ENCODE measurements at regions not wholly inside any gene's neighbourhood (a gene's known extent, or its start where the extent isn't known, plus 50 kb on each side); places are given as distances from the start of the nearest gene placed in this dataset.
A peak's percentile ranks its signal among the peaks of the same experiment; 100 is the strongest.

GRCh38 chr3:184659797-184660301 is 52.0 kb downstream of the MAGEF1 start:
- Histone ChIP-seq H2BK5ac (ENCODE audit: low read depth, low read length, poor library complexity) (peak overlapping the region; percentile 65), H3K4ac (ENCODE audit: low read depth, low read length) (peak overlapping the region; percentile 4), H4K12ac (ENCODE audit: low read depth, low read length) (no peak overlapping the region), H4K91ac (ENCODE audit: low read depth, low read length) (peak overlapping the region; percentile 33), H3K27ac (ENCODE audit: low read depth, low read length) (peak overlapping the region; percentile 1), H3K4me3 (ENCODE audit: low read depth, low read length) (no peak overlapping the region), H3K27me3 (ENCODE audit: insufficient read depth, low read length) (no peaks in the 10 kb centered on the region), H2BK12ac (ENCODE audit: low read length) (peak overlapping the region; percentile 81), H2AFZ (ENCODE audit: insufficient read depth, low read length, poor library complexity) (no peak overlapping the region), H3K36me3 (ENCODE audit: control insufficient read depth in 1 of 2, insufficient read depth in 2 of 2, low read length in 2 of 2) (no peaks in the 10 kb centered on the region), H3K79me2 (ENCODE audit: control insufficient read depth, insufficient read depth, low read length, poor library complexity) (peaks cover 3% of the 10 kb centered on the region), H3K9me3 (ENCODE audit: insufficient read depth, low read depth, low read length) (no peaks in the 10 kb centered on the region), H2BK120ac (ENCODE audit: insufficient read depth, low read length, poor library complexity) (peak overlapping the region; percentile 70), H3K9ac (ENCODE audit: low read length) (no peak overlapping the region), H3K79me1 (ENCODE audit: low read length) (peaks cover 21% of the 10 kb centered on the region), H3K18ac (ENCODE audit: low read length) (peak overlapping the region; percentile 80), H3K23ac (ENCODE audit: low read length) (no peak overlapping the region), H2AK5ac (ENCODE audit: low read length) (peak overlapping the region; percentile 96), H3K14ac (ENCODE audit: low read length) (peak overlapping the region; percentile 50), H3K4me2 (ENCODE audit: low read length) (no peak overlapping the region), H4K8ac (ENCODE audit: low read depth, low read length) (peak overlapping the region; percentile 67), H3K4me1 (ENCODE audit: control insufficient read depth in 1 of 2, insufficient read depth in 2 of 2, low read length in 2 of 2) (peaks cover 31 to 37% of the 10 kb centered on the region in 2 experiments)
- WGBS (ENCODE audit: extremely low coverage, insufficient coverage, insufficient read length), result no CpG with 5 or more reads among the region's 10 CpGs
- DNase-seq, result peak; percentile 52 to 60

GRCh38 chr3:184658223-184658928 is 53.5 kb downstream of the MAGEF1 start:
- no CpG with 5 or more reads among the region's 10 CpGs for WGBS (ENCODE audit: extremely low coverage, insufficient coverage, insufficient read length)
- Histone ChIP-seq H3K14ac (ENCODE audit: low read length) (peak overlapping the region; percentile 45), H3K27ac (ENCODE audit: low read depth, low read length) (peak overlapping the region; percentile 82), H4K8ac (ENCODE audit: low read depth, low read length) (peak overlapping the region; percentile 33), H3K79me2 (ENCODE audit: control insufficient read depth, insufficient read depth, low read length, poor library complexity) (peaks cover 3% of the 10 kb centered on the region), H2AFZ (ENCODE audit: insufficient read depth, low read length, poor library complexity) (no peak overlapping the region), H3K4me2 (ENCODE audit: low read length) (peak overlapping the region; percentile 8), H3K9ac (ENCODE audit: low read length) (no peak overlapping the region), H3K18ac (ENCODE audit: low read length) (peak overlapping the region; percentile 21), H3K4ac (ENCODE audit: low read depth, low read length) (no peak overlapping the region), H3K79me1 (ENCODE audit: low read length) (peaks cover 21% of the 10 kb centered on the region), H4K91ac (ENCODE audit: low read depth, low read length) (peak overlapping the region; percentile 67), H3K4me3 (ENCODE audit: low read depth, low read length) (no peak overlapping the region), H4K12ac (ENCODE audit: low read depth, low read length) (no peak overlapping the region), H3K9me3 (ENCODE audit: insufficient read depth, low read depth, low read length) (no peaks in the 10 kb centered on the region), H3K36me3 (ENCODE audit: control insufficient read depth in 1 of 2, insufficient read depth in 2 of 2, low read length in 2 of 2) (no peaks in the 10 kb centered on the region), H2AK5ac (ENCODE audit: low read length) (peak overlapping the region; percentile 51), H3K4me1 (ENCODE audit: control insufficient read depth in 1 of 2, insufficient read depth in 2 of 2, low read length in 2 of 2) (peaks cover 31 to 37% of the 10 kb centered on the region in 2 experiments), H3K23ac (ENCODE audit: low read length) (no peak overlapping the region), H2BK12ac (ENCODE audit: low read length) (peak overlapping the region; percentile 85), H2BK5ac (ENCODE audit: low read depth, low read length, poor library complexity) (peak overlapping the region; percentile 34), H3K27me3 (ENCODE audit: insufficient read depth, low read length) (no peaks in the 10 kb centered on the region), H2BK120ac (ENCODE audit: insufficient read depth, low read length, poor library complexity) (peak overlapping the region; percentile 64)
- DNase-seq, result peak; percentile 82 to 91

- Histone ChIP-seq H3K36me3 (ENCODE audit: control insufficient read depth in 1 of 2, insufficient read depth in 2 of 2, low read length in 2 of 2) (no peaks in the 10 kb centered on the region), H2BK5ac (ENCODE audit: low read depth, low read length, poor library complexity) (peak overlapping the region; percentile 25), H3K9ac (ENCODE audit: low read length) (no peak overlapping the region), H3K23ac (ENCODE audit: low read length) (no peak overlapping the region), H3K79me2 (ENCODE audit: control insufficient read depth, insufficient read depth, low read length, poor library complexity) (peaks cover 3% of the 10 kb centered on the region), H3K4me2 (ENCODE audit: low read length) (no peak overlapping the region), H3K14ac (ENCODE audit: low read length) (peak overlapping the region; percentile 5), H4K12ac (ENCODE audit: low read depth, low read length) (no peak overlapping the region), H2AK5ac (ENCODE audit: low read length) (no peak overlapping the region), H3K4ac (ENCODE audit: low read depth, low read length) (no peak overlapping the region), H3K4me3 (ENCODE audit: low read depth, low read length) (no peak overlapping the region), H3K27me3 (ENCODE audit: insufficient read depth, low read length) (no peaks in the 10 kb centered on the region), H2BK120ac (ENCODE audit: insufficient read depth, low read length, poor library complexity) (no peak overlapping the region), H2BK12ac (ENCODE audit: low read length) (peak overlapping the region; percentile 28), H2AFZ (ENCODE audit: insufficient read depth, low read length, poor library complexity) (no peak overlapping the region), H3K9me3 (ENCODE audit: insufficient read depth, low read depth, low read length) (no peaks in the 10 kb centered on the region), H3K27ac (ENCODE audit: low read depth, low read length) (peak overlapping the region; percentile 13), H3K79me1 (ENCODE audit: low read length) (peaks cover 23% of the 10 kb centered on the region), H3K18ac (ENCODE audit: low read length) (no peak overlapping the region), H4K8ac (ENCODE audit: low read depth, low read length) (no peak overlapping the region), H3K4me1 (ENCODE audit: control insufficient read depth in 1 of 2, insufficient read depth in 2 of 2, low read length in 2 of 2) (peaks cover 38 to 43% of the 10 kb centered on the region in 2 experiments), H4K91ac (ENCODE audit: low read depth, low read length) (peak overlapping the region; percentile 23)
- DNase-seq, result peak; percentile 95 to 97
- WGBS (ENCODE audit: extremely low coverage, insufficient coverage, insufficient read length), result no CpG with 5 or more reads among the region's 10 CpGs
These were observed 54.8 kb downstream of the MAGEF1 start for GRCh38 chr3:184656829-184657681.

DNA sequence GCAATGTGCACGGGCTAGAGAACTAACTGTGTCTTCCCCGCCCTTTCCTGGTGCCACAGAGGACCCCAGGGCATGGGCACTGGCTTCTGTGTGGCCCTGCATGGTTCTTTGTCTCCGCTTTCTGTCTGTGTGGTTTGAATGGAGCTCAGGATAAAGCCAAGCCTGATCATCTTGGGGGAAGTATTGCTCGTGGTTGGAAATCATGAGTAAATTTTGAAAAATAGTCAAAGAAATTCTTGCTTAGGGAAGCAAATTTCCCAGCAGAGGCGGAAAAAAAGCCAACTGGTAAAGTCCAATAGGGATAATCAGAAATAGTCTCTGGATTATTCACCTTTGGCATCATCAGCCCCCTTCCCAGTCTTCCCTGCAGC is 55.4 kb downstream of the MAGEF1 start:
- H3K9me3 ChIP-seq (ENCODE audit: insufficient read depth, low read depth, low read length), result no peaks in the 10 kb centered on the region
- H2BK120ac ChIP-seq (ENCODE audit: insufficient read depth, low read length, poor library complexity), result peak overlapping the region; percentile 26
- no peak overlapping the region for H3K4me3 ChIP-seq (ENCODE audit: low read depth, low read length)
- no peak overlapping the region for H3K23ac ChIP-seq (ENCODE audit: low read length)
- peaks cover 40 to 42% of the 10 kb centered on the region in 2 experiments for H3K4me1 ChIP-seq (ENCODE audit: control insufficient read depth in 1 of 2, insufficient read depth in 2 of 2, low read length in 2 of 2)
- peaks cover 3% of the 10 kb centered on the region for H3K79me2 ChIP-seq (ENCODE audit: control insufficient read depth, insufficient read depth, low read length, poor library complexity)
- no peak overlapping the region for H3K4me2 ChIP-seq (ENCODE audit: low read length)
- no CpG with 5 or more reads among the region's 5 CpGs for WGBS (ENCODE audit: extremely low coverage, insufficient coverage, insufficient read length)
- H4K12ac ChIP-seq (ENCODE audit: low read depth, low read length), result no peak overlapping the region
- no peak overlapping the region for H3K9ac ChIP-seq (ENCODE audit: low read length)
- no peak overlapping the region for H3K18ac ChIP-seq (ENCODE audit: low read length)
- no peak overlapping the region for H3K27ac ChIP-seq (ENCODE audit: low read depth, low read length)
- H3K79me1 ChIP-seq (ENCODE audit: low read length), result peaks cover 23% of the 10 kb centered on the region
- peak overlapping the region; percentile 70 for H4K91ac ChIP-seq (ENCODE audit: low read depth, low read length)
- no peak for DNase-seq
- H3K36me3 ChIP-seq (ENCODE audit: control insufficient read depth in 1 of 2, insufficient read depth in 2 of 2, low read length in 2 of 2), result no peaks in the 10 kb centered on the region
- no peak overlapping the region for H3K4ac ChIP-seq (ENCODE audit: low read depth, low read length)
- H2BK12ac ChIP-seq (ENCODE audit: low read length), result peak overlapping the region; percentile 55
- no peak overlapping the region for H2AK5ac ChIP-seq (ENCODE audit: low read length)
- no peak overlapping the region for H3K14ac ChIP-seq (ENCODE audit: low read length)
- no peak overlapping the region for H2AFZ ChIP-seq (ENCODE audit: insufficient read depth, low read length, poor library complexity)
- peak overlapping the region; percentile 22 for H4K8ac ChIP-seq (ENCODE audit: low read depth, low read length)
- H3K27me3 ChIP-seq (ENCODE audit: insufficient read depth, low read length), result no peaks in the 10 kb centered on the region
- no peak overlapping the region for H2BK5ac ChIP-seq (ENCODE audit: low read depth, low read length, poor library complexity)
